ENCODE measurements at regions not wholly inside any gene's neighbourhood (a gene's known extent, or its start where the extent isn't known, plus 50 kb on each side); places are given as distances from the start of the nearest gene placed in this dataset.

- no peak for DNase-seq
- H3K9me3 ChIP-seq = no peaks in the 10 kb centered on the region
- H3K4me3 ChIP-seq = no peak overlapping the region
- H3K36me3 ChIP-seq = peaks cover 19% of the 10 kb centered on the region; the same call in 1 of the 2 replicates
- no peaks in the 10 kb centered on the region for H3K27me3 ChIP-seq
These were observed 51.3 kb downstream of the BLTP1 start for GRCh38 chr4:122203407-122203806.

GRCh38 chr4:122205687-122206086 is 53.6 kb downstream of the BLTP1 start:
- no peaks in the 10 kb centered on the region for H3K27me3 ChIP-seq
- H3K36me3 ChIP-seq = peaks cover 7% of the 10 kb centered on the region
- no peak for DNase-seq
- no peaks in the 10 kb centered on the region for H3K9me3 ChIP-seq
- H3K4me3 ChIP-seq = no peak overlapping the region

GRCh38 chr4:122212880-122213279 is 60.7 kb downstream of the BLTP1 start:
- no peak for DNase-seq
- Histone ChIP-seq H3K4me3 (no peak overlapping the region), H3K9me3 (no peaks in the 10 kb centered on the region), H3K27me3 (no peaks in the 10 kb centered on the region), H3K36me3 (no peaks in the 10 kb centered on the region; the same call in 1 of the 2 replicates)

GRCh38 chr4:122218762-122219161 is 66.6 kb downstream of the BLTP1 start:
- H3K36me3 ChIP-seq = peaks cover 6% of the 10 kb centered on the region; the same call in 1 of the 2 replicates
- no peaks in the 10 kb centered on the region for H3K27me3 ChIP-seq
- H3K9me3 ChIP-seq = no peaks in the 10 kb centered on the region
- DNase-seq = no peak
- no peak overlapping the region for H3K4me3 ChIP-seq

GRCh38 chr4:122219356-122219755 is 67.2 kb downstream of the BLTP1 start:
- Histone ChIP-seq H3K27me3 (no peaks in the 10 kb centered on the region), H3K36me3 (peaks cover 6% of the 10 kb centered on the region; the same call in 1 of the 2 replicates), H3K9me3 (no peaks in the 10 kb centered on the region), H3K4me3 (no peak overlapping the region)
- no peak for DNase-seq

GRCh38 chr4:122221322-122221721 is 69.2 kb downstream of the BLTP1 start:
- H3K36me3 ChIP-seq = peaks cover 6% of the 10 kb centered on the region; the same call in 1 of the 2 replicates
- no peaks in the 10 kb centered on the region for H3K27me3 ChIP-seq
- no peak for DNase-seq
- no peaks in the 10 kb centered on the region for H3K9me3 ChIP-seq
- H3K4me3 ChIP-seq = no peak overlapping the region

GRCh38 chr4:122224348-122224747 is 72.2 kb downstream of the BLTP1 start:
- Histone ChIP-seq H3K9me3 (no peaks in the 10 kb centered on the region), H3K27me3 (no peaks in the 10 kb centered on the region), H3K4me3 (no peak overlapping the region), H3K36me3 (peaks cover 6% of the 10 kb centered on the region; the same call in 1 of the 2 replicates)
- no peak for DNase-seq

- Histone ChIP-seq H3K36me3 (peaks cover 3% of the 10 kb centered on the region; the same call in 1 of the 2 replicates), H3K4me3 (no peak overlapping the region), H3K9me3 (no peaks in the 10 kb centered on the region), H3K27me3 (no peaks in the 10 kb centered on the region)
- DNase-seq = no peak
These were observed 75.1 kb downstream of the BLTP1 start for GRCh38 chr4:122227202-122227601.

- H3K4me3 ChIP-seq = no peak overlapping the region
- no peaks in the 10 kb centered on the region for H3K9me3 ChIP-seq
- no peaks in the 10 kb centered on the region for H3K27me3 ChIP-seq
- peaks cover 3% of the 10 kb centered on the region; the same call in 1 of the 2 replicates for H3K36me3 ChIP-seq
- DNase-seq = no peak
These were observed 77.7 kb downstream of the BLTP1 start for GRCh38 chr4:122229857-122230256.

GRCh38 chr4:122232633-122233032 is 80.5 kb downstream of the BLTP1 start:
- H3K4me3 ChIP-seq = no peak overlapping the region
- H3K9me3 ChIP-seq = no peaks in the 10 kb centered on the region
- DNase-seq = no peak
- peaks cover 3% of the 10 kb centered on the region; the same call in 1 of the 2 replicates for H3K36me3 ChIP-seq
- H3K27me3 ChIP-seq = no peaks in the 10 kb centered on the region

GRCh38 chr4:122234686-122235085 is 82.6 kb downstream of the BLTP1 start:
- no peak overlapping the region for H3K4me3 ChIP-seq
- H3K27me3 ChIP-seq = no peaks in the 10 kb centered on the region
- H3K9me3 ChIP-seq = no peaks in the 10 kb centered on the region
- peaks cover 5% of the 10 kb centered on the region for H3K36me3 ChIP-seq
- DNase-seq = no peak

- no peaks in the 10 kb centered on the region for H3K9me3 ChIP-seq
- no peak for DNase-seq
- peaks cover 9% of the 10 kb centered on the region for H3K36me3 ChIP-seq
- H3K4me3 ChIP-seq = no peak overlapping the region
- no peaks in the 10 kb centered on the region for H3K27me3 ChIP-seq
These were observed 91.7 kb downstream of the BLTP1 start for GRCh38 chr4:122243785-122244184.

GRCh38 chr4:122244764-122245163 is 92.6 kb downstream of the BLTP1 start:
- no peak for DNase-seq
- no peak overlapping the region for H3K4me3 ChIP-seq
- H3K9me3 ChIP-seq = no peaks in the 10 kb centered on the region
- H3K36me3 ChIP-seq = peaks cover 10% of the 10 kb centered on the region
- no peaks in the 10 kb centered on the region for H3K27me3 ChIP-seq

GRCh38 chr4:122246551-122246950 is 94.4 kb downstream of the BLTP1 start:
- H3K36me3 ChIP-seq = peaks cover 11% of the 10 kb centered on the region
- no peak overlapping the region for H3K4me3 ChIP-seq
- no peaks in the 10 kb centered on the region for H3K27me3 ChIP-seq
- no peak for DNase-seq
- no peaks in the 10 kb centered on the region for H3K9me3 ChIP-seq

- DNase-seq = no peak
- Histone ChIP-seq H3K9me3 (no peaks in the 10 kb centered on the region), H3K4me3 (no peak overlapping the region), H3K27me3 (no peaks in the 10 kb centered on the region), H3K36me3 (peaks cover 11% of the 10 kb centered on the region)
These were observed 97.2 kb downstream of the BLTP1 start for GRCh38 chr4:122249357-122249756.

GRCh38 chr4:122252584-122252983 is 100.5 kb downstream of the BLTP1 start:
- Histone ChIP-seq H3K4me3 (no peak overlapping the region), H3K36me3 (peaks cover 19% of the 10 kb centered on the region), H3K27me3 (no peaks in the 10 kb centered on the region), H3K9me3 (no peaks in the 10 kb centered on the region)
- DNase-seq = no peak

GRCh38 chr4:122259849-122260248 is 107.7 kb downstream of the BLTP1 start:
- Histone ChIP-seq H3K4me3 (no peak overlapping the region), H3K36me3 (peaks cover 20% of the 10 kb centered on the region), H3K27me3 (no peaks in the 10 kb centered on the region), H3K9me3 (no peaks in the 10 kb centered on the region)
- DNase-seq = no peak

GRCh38 chr4:122276359-122276758 is 102.5 kb upstream of the ADAD1 start:
- peaks cover 12% of the 10 kb centered on the region for H3K36me3 ChIP-seq
- no peaks in the 10 kb centered on the region for H3K27me3 ChIP-seq
- no peak overlapping the region for H3K4me3 ChIP-seq
- no peaks in the 10 kb centered on the region for H3K9me3 ChIP-seq
- DNase-seq = no peak

GRCh38 chr4:122278976-122279375 is 99.8 kb upstream of the ADAD1 start:
- no peaks in the 10 kb centered on the region; the same call in none of the 2 replicates for H3K36me3 ChIP-seq
- no peaks in the 10 kb centered on the region for H3K27me3 ChIP-seq
- H3K9me3 ChIP-seq = no peaks in the 10 kb centered on the region
- no peak overlapping the region for H3K4me3 ChIP-seq
- DNase-seq = no peak

All from MG63 (cell line).